ENCODE measurements at regions not wholly inside any gene's neighbourhood (a gene's known extent, or its start where the extent isn't known, plus 50 kb on each side); places are given as distances from the start of the nearest gene placed in this dataset.

DNA sequence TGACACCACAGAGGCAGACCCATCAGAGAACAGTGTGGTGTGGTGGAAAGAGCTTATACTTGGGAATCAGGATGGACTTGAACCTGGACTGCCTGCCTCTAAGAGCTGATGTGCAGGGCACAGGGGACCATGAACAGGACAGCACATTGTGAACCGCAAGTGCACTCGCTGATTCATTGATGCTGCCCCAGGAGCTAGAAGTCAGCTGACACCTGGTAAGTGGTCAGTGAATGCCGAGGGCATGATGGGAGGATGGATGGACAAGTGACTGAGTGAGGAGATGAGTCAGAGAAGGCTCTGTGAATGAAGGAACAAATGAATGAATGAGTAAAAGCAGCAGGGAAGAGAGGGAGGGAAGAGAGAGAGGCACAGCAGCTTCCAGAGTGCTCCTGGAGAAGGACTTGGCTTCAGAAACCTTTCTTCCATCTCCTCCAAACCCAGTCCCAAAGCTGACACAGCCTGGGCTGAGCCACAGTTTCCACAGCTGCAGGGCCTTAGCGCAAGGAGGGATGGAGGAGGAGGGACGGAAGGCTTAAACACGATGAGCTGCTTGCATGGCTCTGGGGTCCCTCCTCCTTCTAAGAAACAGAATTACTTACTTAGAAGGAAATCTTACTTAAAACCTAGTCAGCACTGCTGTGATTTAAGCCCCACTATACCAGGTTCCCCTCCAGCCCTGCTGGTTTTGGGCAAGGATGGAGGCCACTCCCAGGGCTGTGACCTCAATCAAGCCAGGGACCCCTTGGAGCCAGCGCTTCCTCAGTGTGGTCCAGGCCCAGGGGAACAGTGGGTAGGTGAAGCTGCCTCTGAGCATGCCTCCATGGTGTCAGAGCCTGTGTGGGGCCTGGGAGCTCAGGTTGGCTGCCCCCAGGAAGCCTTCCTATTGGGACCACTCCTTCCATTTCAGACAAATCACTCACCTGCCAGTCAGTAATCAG, 184.6 kb downstream of the TMEM132E start:
- H3K36me3 ChIP-seq = no peaks in the 10 kb centered on the region
- H3K9me3 ChIP-seq = no peaks in the 10 kb centered on the region
- no peaks in the 10 kb centered on the region for H3K4me1 ChIP-seq
- TF ChIP-seq, protein P1, sequence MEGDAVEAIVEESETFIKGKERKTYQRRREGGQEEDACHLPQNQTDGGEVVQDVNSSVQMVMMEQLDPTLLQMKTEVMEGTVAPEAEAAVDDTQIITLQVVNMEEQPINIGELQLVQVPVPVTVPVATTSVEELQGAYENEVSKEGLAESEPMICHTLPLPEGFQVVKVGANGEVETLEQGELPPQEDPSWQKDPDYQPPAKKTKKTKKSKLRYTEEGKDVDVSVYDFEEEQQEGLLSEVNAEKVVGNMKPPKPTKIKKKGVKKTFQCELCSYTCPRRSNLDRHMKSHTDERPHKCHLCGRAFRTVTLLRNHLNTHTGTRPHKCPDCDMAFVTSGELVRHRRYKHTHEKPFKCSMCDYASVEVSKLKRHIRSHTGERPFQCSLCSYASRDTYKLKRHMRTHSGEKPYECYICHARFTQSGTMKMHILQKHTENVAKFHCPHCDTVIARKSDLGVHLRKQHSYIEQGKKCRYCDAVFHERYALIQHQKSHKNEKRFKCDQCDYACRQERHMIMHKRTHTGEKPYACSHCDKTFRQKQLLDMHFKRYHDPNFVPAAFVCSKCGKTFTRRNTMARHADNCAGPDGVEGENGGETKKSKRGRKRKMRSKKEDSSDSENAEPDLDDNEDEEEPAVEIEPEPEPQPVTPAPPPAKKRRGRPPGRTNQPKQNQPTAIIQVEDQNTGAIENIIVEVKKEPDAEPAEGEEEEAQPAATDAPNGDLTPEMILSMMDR (IDR thresholded peaks at IDR 0.05; ENCODE audit: low read depth, low read length) = no peak
- no peak overlapping the region for H3K4me3 ChIP-seq (ENCODE audit: low read depth, low read length)
- DNase-seq = no peak
- H3K27me3 ChIP-seq = no peaks in the 10 kb centered on the region

GRCh38 chr17:34762078-34762477, 182.7 kb downstream of the TMEM132E start:
- H3K36me3 ChIP-seq = no peaks in the 10 kb centered on the region
- no peak overlapping the region for H3K4me3 ChIP-seq (ENCODE audit: low read depth, low read length)
- TF ChIP-seq, protein P1 (IDR thresholded peaks at IDR 0.05; ENCODE audit: low read depth, low read length) = no peak
- DNase-seq = no peak
- no peaks in the 10 kb centered on the region for H3K9me3 ChIP-seq
- no peaks in the 10 kb centered on the region for H3K4me1 ChIP-seq
- H3K27me3 ChIP-seq = no peaks in the 10 kb centered on the region

DNA sequence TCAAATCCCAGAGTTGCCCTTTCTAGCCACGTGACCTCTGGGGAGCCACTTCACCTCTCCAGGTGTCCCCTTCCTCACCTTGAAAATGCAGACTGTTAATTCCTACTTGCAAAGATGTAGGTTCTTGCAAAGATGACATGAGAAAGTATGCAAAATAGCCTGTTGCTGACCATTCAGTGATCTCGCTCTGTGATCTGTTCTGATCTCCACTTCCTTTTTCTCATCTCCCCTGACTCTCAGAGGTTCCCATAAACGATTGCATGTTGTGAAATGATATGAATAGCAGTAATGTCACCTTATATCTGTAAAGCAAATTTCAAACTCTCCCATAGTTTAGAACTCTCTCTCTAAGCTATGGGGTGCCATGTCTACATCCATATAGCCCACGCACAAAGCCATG, 182.3 kb downstream of the TMEM132E start:
- TF ChIP-seq, protein P1 (IDR thresholded peaks at IDR 0.05; ENCODE audit: low read depth, low read length) = no peak
- H3K4me3 ChIP-seq (ENCODE audit: low read depth, low read length) = no peak overlapping the region
- peaks cover 4% of the 10 kb centered on the region for H3K4me1 ChIP-seq
- H3K9me3 ChIP-seq = no peaks in the 10 kb centered on the region
- no peaks in the 10 kb centered on the region for H3K36me3 ChIP-seq
- DNase-seq = no peak
- no peaks in the 10 kb centered on the region for H3K27me3 ChIP-seq

GRCh38 chr17:34760931-34761495, 181.6 kb downstream of the TMEM132E start:
- Histone ChIP-seq H3K36me3 (no peaks in the 10 kb centered on the region), H3K4me1 (peaks cover 8% of the 10 kb centered on the region), H3K27me3 (no peaks in the 10 kb centered on the region), H3K4me3 (ENCODE audit: low read depth, low read length) (no peak overlapping the region), H3K9me3 (no peaks in the 10 kb centered on the region)
- no peak for DNase-seq
- TF ChIP-seq, protein P1 (IDR thresholded peaks at IDR 0.05; ENCODE audit: low read depth, low read length) = no peak

GRCh38 chr17:34758718-34759117, 179.3 kb downstream of the TMEM132E start:
- Histone ChIP-seq H3K27me3 (no peaks in the 10 kb centered on the region), H3K4me1 (peaks cover 8% of the 10 kb centered on the region), H3K9me3 (no peaks in the 10 kb centered on the region), H3K36me3 (no peaks in the 10 kb centered on the region), H3K4me3 (ENCODE audit: low read depth, low read length) (no peak overlapping the region)
- DNase-seq = no peak
- TF ChIP-seq, protein P1 (IDR thresholded peaks at IDR 0.05; ENCODE audit: low read depth, low read length) = no peak

DNA sequence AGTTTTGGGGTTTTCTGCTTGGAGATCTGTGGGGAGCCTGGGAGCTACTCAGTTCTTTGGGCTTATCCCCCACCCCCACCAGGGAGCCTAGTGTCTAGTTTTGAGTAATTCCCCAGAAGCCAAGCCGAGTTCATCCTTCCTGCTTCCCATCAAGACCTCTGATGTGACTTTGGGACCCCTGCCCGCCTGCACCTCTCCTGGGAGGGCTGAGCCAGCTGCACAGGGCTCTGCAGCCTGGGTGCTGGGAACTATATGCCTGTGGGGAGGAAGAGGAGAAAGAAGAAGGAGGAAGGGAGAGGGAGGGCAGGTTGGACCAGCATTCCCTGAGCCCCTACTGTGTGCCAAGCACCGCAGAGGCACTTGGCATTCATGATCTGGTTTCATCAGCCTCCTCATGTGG, 178.9 kb downstream of the TMEM132E start:
- no peak for DNase-seq
- H3K9me3 ChIP-seq = no peaks in the 10 kb centered on the region
- peaks cover 8% of the 10 kb centered on the region for H3K4me1 ChIP-seq
- no peaks in the 10 kb centered on the region for H3K36me3 ChIP-seq
- TF ChIP-seq, protein P1 (IDR thresholded peaks at IDR 0.05; ENCODE audit: low read depth, low read length) = no peak
- no peaks in the 10 kb centered on the region for H3K27me3 ChIP-seq
- H3K4me3 ChIP-seq (ENCODE audit: low read depth, low read length) = no peak overlapping the region
